Fibroblast of pulmonary artery (primary cell): ENCODE measurements at regions not wholly inside any gene's neighbourhood (a gene's known extent, or its start where the extent isn't known, plus 50 kb on each side); places are given as distances from the start of the nearest gene placed in this dataset.

Experiments
- DNase-seq: peaks from one replicate; pipeline ENCODE4 v3.0.0-alpha.2; 2010; ENCODE audit warnings: low read depth
- H3K4me3 ChIP-seq: replicated peaks from 2 replicates; pipeline ENCODE4 v1.5.1; 2011; ENCODE audit warnings: low read depth, mild to moderate bottlenecking, control low read depth, low read length, moderate library complexity
- TF ChIP-seq, protein P1 (sequence below): IDR thresholded peaks from 2 replicates; pipeline ENCODE4 v1.5.1; 2011; ENCODE audit warnings: mild to moderate bottlenecking, control low read depth, low read length, inconsistent platforms; ENCODE audit errors: missing control alignments

DNA sequence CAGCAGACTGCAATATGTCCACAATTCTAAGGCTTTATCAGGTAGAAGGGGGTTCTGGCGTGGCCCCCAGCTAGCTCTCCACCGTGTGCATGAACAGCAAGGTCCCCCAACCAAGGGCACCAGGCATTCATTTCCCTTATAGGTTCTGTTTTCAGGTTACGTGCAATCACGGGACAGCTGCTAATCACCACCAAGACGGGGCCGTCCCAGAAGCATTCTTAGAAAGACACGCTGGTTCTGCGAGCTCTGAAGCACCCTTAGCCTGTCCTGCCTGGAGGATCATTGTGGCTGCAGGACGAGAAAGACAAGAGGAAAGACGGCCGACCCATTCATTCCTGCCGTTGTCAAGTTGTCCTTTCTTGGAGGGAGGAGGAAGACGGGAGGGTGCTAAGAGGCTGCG, 302.9 kb downstream of the SOX9 start:
- TF ChIP-seq, protein P1, sequence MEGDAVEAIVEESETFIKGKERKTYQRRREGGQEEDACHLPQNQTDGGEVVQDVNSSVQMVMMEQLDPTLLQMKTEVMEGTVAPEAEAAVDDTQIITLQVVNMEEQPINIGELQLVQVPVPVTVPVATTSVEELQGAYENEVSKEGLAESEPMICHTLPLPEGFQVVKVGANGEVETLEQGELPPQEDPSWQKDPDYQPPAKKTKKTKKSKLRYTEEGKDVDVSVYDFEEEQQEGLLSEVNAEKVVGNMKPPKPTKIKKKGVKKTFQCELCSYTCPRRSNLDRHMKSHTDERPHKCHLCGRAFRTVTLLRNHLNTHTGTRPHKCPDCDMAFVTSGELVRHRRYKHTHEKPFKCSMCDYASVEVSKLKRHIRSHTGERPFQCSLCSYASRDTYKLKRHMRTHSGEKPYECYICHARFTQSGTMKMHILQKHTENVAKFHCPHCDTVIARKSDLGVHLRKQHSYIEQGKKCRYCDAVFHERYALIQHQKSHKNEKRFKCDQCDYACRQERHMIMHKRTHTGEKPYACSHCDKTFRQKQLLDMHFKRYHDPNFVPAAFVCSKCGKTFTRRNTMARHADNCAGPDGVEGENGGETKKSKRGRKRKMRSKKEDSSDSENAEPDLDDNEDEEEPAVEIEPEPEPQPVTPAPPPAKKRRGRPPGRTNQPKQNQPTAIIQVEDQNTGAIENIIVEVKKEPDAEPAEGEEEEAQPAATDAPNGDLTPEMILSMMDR: no peak
- H3K4me3 ChIP-seq: no peak overlapping the region
- no peak for DNase-seq

DNA sequence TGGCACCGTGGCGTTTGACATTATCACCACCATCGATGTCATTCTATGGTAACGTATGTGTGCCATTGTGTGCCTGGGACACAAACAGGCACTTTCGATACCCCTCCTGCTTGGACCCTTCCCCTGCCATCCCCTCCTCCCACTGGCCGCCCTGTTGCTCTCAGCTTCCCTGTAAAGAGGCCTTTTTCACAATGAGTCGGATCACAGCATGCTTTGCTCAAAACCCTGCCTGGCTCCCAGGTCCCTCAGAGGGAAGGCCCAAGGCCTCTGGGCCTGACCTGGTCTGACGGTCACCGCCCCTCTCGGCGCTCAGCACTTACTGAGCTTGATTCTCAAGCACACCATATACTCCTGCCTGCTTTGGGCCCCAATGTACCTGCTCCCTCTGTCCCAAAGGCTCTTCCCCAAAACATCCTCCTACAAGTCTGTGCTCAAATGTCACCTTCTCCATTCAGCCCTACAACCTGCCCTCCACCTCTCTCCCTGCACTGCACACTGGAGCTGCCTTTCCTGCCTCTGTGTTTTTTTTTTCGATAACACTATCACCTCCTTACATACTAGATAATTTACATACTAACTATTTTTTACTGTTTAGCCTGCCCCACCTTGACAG, 303.8 kb downstream of the SOX9 start:
- no peak overlapping the region for H3K4me3 ChIP-seq
- DNase-seq: no peak
- TF ChIP-seq, protein P1: no peak

- H3K4me3 ChIP-seq: no peak overlapping the region
- no peak for DNase-seq
- TF ChIP-seq, protein P1: no peak
Observed at GRCh38 chr17:72425133-72425793, 304.4 kb downstream of the SOX9 start.

GRCh38 chr17:72425794-72426168, 305.0 kb downstream of the SOX9 start:
- TF ChIP-seq, protein P1: no peak
- H3K4me3 ChIP-seq: no peak overlapping the region
- DNase-seq: no peak

- H3K4me3 ChIP-seq: no peak overlapping the region
- TF ChIP-seq, protein P1: no peak
- DNase-seq: no peak
Observed at GRCh38 chr17:72426321-72426720, 305.5 kb downstream of the SOX9 start.

GRCh38 chr17:72426948-72427760, 306.3 kb downstream of the SOX9 start:
- H3K4me3 ChIP-seq: no peak overlapping the region
- no peak for DNase-seq
- TF ChIP-seq, protein P1: no peak

GRCh38 chr17:72427761-72428109, 306.9 kb downstream of the SOX9 start:
- no peak for DNase-seq
- H3K4me3 ChIP-seq: no peak overlapping the region
- TF ChIP-seq, protein P1: no peak
